GM19455 (cell line): ENCODE measurements at regions not wholly inside any gene's neighbourhood (a gene's known extent, or its start where the extent isn't known, plus 50 kb on each side); places are given as distances from the start of the nearest gene placed in this dataset.

Experiments
- ATAC-seq: cut with Tn5 transposase; IDR thresholded peaks from one replicate; pipeline ENCODE4 v1.9.1; 2021; ENCODE audit not compliant: unreplicated experiment

- no peak for ATAC-seq
Measured at GRCh38 chr4:24666316-24666715, 82.0 kb upstream of the DHX15 start.

GRCh38 chr4:24666816-24667477, 82.6 kb upstream of the DHX15 start:
- no peak for ATAC-seq

GRCh38 chr4:24668956-24669355, 84.6 kb upstream of the DHX15 start:
- no peak for ATAC-seq

- ATAC-seq: no peak
Measured at GRCh38 chr4:24669751-24670150, 85.4 kb upstream of the DHX15 start.

- no peak for ATAC-seq
Measured at GRCh38 chr4:24671849-24672248, 87.5 kb upstream of the DHX15 start.

- ATAC-seq: no peak
Measured at GRCh38 chr4:24672880-24673279, 88.5 kb upstream of the DHX15 start.

- ATAC-seq: no peak
Measured at GRCh38 chr4:24674279-24674678, 89.9 kb upstream of the DHX15 start.

- no peak for ATAC-seq
Measured at GRCh38 chr4:24675721-24676389, 91.5 kb upstream of the DHX15 start.

GRCh38 chr4:24677909-24678308, 93.6 kb upstream of the DHX15 start:
- no peak for ATAC-seq

GRCh38 chr4:24680746-24681448, 96.5 kb upstream of the DHX15 start:
- ATAC-seq: no peak

GRCh38 chr4:24683116-24683515, 98.8 kb upstream of the DHX15 start:
- ATAC-seq: no peak

- ATAC-seq: no peak
Measured at GRCh38 chr4:24686866-24687692, 102.7 kb upstream of the DHX15 start.

- ATAC-seq: no peak
Measured at GRCh38 chr4:24688453-24688852, 104.1 kb upstream of the DHX15 start.

GRCh38 chr4:24689212-24689611, 104.9 kb upstream of the DHX15 start:
- ATAC-seq: no peak

- ATAC-seq: no peak
Measured at GRCh38 chr4:24690436-24690835, 104.9 kb upstream of the SOD3 start.

- no peak for ATAC-seq
Measured at GRCh38 chr4:24693636-24694035, 101.7 kb upstream of the SOD3 start.

- ATAC-seq: no peak
Measured at GRCh38 chr4:24700118-24700517, 95.3 kb upstream of the SOD3 start.

- no peak for ATAC-seq
Measured at GRCh38 chr4:24701683-24702082, 93.7 kb upstream of the SOD3 start.

- ATAC-seq: no peak
Measured at GRCh38 chr4:24702281-24702680, 93.1 kb upstream of the SOD3 start.

GRCh38 chr4:24703298-24703697, 92.1 kb upstream of the SOD3 start:
- ATAC-seq: no peak

GRCh38 chr4:24704149-24704548, 91.2 kb upstream of the SOD3 start:
- ATAC-seq: no peak
